ENCODE measurements at regions not wholly inside any gene's neighbourhood (a gene's known extent, or its start where the extent isn't known, plus 50 kb on each side); places are given as distances from the start of the nearest gene placed in this dataset.

DNA sequence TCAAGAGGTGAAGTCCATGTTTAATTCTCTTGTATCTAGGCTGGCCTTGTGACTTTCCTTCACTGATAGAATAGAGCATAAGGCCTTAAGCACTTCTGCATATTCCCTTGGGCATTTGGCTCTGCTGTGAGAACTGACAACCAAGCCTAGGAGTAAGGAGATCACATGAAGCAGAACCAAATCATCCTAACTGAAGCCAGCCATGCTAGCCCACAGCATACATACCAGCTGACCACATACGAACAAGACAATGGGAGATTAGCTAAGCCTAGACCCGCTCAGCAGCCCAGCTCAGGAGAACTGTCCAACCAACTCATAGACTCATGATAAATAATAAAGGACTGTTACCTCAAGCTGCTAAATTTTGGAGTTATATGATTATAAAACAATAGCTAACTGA, 114.6 kb upstream of the NEK7 start:
- no peak for ATAC-seq
- no peaks in the 10 kb centered on the region for H3K4me1 ChIP-seq
- DNase-seq = no peak
- WGBS, 3 donors = 67 to 80% (median 78%) methylated on average over 2 of the region's 2 CpGs
- H3K27ac ChIP-seq = no peak overlapping the region
- intact Hi-C loops (cut with DNase I) = no loop called here
- no peaks in the 10 kb centered on the region for H3K9me3 ChIP-seq
- H3K4me3 ChIP-seq = no peak overlapping the region
- no peaks in the 10 kb centered on the region for H3K36me3 ChIP-seq (ENCODE audit: insufficient read depth in 1 of 2, low read depth in 1 of 2)
- TF ChIP-seq, protein P1, sequence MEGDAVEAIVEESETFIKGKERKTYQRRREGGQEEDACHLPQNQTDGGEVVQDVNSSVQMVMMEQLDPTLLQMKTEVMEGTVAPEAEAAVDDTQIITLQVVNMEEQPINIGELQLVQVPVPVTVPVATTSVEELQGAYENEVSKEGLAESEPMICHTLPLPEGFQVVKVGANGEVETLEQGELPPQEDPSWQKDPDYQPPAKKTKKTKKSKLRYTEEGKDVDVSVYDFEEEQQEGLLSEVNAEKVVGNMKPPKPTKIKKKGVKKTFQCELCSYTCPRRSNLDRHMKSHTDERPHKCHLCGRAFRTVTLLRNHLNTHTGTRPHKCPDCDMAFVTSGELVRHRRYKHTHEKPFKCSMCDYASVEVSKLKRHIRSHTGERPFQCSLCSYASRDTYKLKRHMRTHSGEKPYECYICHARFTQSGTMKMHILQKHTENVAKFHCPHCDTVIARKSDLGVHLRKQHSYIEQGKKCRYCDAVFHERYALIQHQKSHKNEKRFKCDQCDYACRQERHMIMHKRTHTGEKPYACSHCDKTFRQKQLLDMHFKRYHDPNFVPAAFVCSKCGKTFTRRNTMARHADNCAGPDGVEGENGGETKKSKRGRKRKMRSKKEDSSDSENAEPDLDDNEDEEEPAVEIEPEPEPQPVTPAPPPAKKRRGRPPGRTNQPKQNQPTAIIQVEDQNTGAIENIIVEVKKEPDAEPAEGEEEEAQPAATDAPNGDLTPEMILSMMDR (IDR thresholded peaks at IDR 0.05) = no peak
- H3K27me3 ChIP-seq (ENCODE audit: insufficient read depth in 3 of 3, low read length in 2 of 3) = no peaks in the 10 kb centered on the region

DNA sequence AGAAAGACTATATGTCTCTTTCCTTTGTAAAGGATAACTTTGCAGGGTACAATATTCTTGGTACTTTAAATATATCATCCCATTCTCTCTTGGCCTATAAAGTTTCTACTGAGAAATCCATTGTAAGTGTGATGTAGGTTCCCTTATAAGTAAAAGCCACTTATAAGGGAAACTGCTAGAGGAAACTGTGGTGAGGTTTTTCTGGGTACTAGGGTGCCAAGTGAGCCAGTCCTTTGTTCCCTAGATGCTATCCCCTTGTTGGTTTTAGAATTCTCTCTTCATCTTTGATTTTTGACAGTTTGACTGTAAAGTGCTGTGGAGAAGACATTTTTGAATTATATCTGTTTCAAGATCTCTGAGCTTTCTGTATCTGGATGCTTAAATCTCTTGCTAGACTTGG, 108.9 kb upstream of the NEK7 start:
- H3K9me3 ChIP-seq = no peaks in the 10 kb centered on the region
- no peaks in the 10 kb centered on the region for H3K4me1 ChIP-seq
- ATAC-seq (no peak), DNase-seq (no peak)
- no peaks in the 10 kb centered on the region for H3K27me3 ChIP-seq (ENCODE audit: insufficient read depth in 3 of 3, low read length in 2 of 3)
- TF ChIP-seq, protein P1 (IDR thresholded peaks at IDR 0.05) = no peak
- no peaks in the 10 kb centered on the region for H3K36me3 ChIP-seq (ENCODE audit: insufficient read depth in 1 of 2, low read depth in 1 of 2)
- no peak overlapping the region for H3K4me3 ChIP-seq
- intact Hi-C loops (cut with DNase I) = no loop called here
- no peak overlapping the region for H3K27ac ChIP-seq

GRCh38 chr1:198054510-198054909, 102.3 kb upstream of the NEK7 start:
- TF ChIP-seq, protein P1 (IDR thresholded peaks at IDR 0.05) = no peak
- 94 to 96% (median 94%) methylated on average over 3 of the region's 3 CpGs for WGBS, 3 donors
- H3K27me3 ChIP-seq (ENCODE audit: insufficient read depth in 3 of 3, low read length in 2 of 3) = no peaks in the 10 kb centered on the region
- no peaks in the 10 kb centered on the region for H3K9me3 ChIP-seq
- no peak overlapping the region for H3K27ac ChIP-seq
- DNase-seq (no peak), ATAC-seq (no peak)
- H3K4me1 ChIP-seq = no peaks in the 10 kb centered on the region
- H3K4me3 ChIP-seq = no peak overlapping the region
- intact Hi-C loops (cut with DNase I) = no loop called here
- no peaks in the 10 kb centered on the region for H3K36me3 ChIP-seq (ENCODE audit: insufficient read depth in 1 of 2, low read depth in 1 of 2)

DNA sequence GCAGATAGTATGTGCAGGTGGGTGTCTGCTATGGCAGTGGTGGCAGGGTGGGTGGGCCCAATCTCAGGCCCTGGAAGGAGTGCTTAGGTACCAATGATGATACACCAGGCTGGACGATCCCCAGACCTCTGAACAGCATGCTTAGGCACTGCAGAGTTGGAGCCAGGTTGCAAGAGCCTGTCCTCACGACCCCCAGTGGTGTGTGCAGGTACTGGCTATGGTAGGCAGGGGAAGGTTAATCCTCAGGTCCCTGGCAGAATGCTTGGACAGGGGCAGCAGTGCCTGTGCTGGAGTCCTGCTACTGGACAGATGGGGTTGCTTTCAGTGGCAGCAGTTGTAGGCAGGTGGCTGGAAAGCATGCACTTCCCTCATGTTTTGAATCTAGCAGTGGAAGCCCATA, 100.5 kb upstream of the NEK7 start:
- no peak for ATAC-seq
- intact Hi-C loops (cut with DNase I) = no loop called here
- no peaks in the 10 kb centered on the region for H3K9me3 ChIP-seq

DNA sequence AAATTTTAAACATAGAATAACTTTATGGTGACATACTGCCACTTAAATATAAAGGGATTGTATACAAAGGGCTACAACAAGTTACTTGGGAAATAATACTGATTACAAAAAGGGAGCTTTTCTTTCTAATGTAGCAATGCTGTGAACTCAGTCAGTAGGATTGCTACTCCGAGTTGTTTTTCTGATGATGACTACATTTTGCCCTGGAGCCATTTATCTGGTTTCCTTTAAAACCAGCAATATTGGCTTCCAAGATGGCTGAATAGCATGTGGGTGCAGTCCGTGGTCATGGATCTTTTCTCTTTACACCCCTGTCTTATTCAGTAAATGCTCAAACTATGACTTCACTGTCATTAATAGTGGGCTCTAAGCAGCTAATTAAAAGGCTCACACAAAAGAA, 92.6 kb upstream of the NEK7 start:
- Histone ChIP-seq H3K4me3 (no peak overlapping the region), H3K4me1 (no peaks in the 10 kb centered on the region), H3K27ac (no peak overlapping the region), H3K27me3 (ENCODE audit: insufficient read depth in 3 of 3, low read length in 2 of 3) (no peaks in the 10 kb centered on the region), H3K9me3 (no peaks in the 10 kb centered on the region), H3K36me3 (ENCODE audit: insufficient read depth in 1 of 2, low read depth in 1 of 2) (no peaks in the 10 kb centered on the region)
- DNase-seq (no peak), ATAC-seq (no peak)
- TF ChIP-seq, protein P1 (IDR thresholded peaks at IDR 0.05) = no peak
- intact Hi-C loops (cut with DNase I) = no loop called here
- WGBS, 3 donors = 75 to 81% (median 78%) methylated on average over 2 of the region's 2 CpGs

More for the DNA sequence above, 100.5 kb upstream of the NEK7 start:
- TF ChIP-seq, protein P1 (IDR thresholded peaks at IDR 0.05) = no peak
- Histone ChIP-seq H3K36me3 (ENCODE audit: insufficient read depth in 1 of 2, low read depth in 1 of 2) (no peaks in the 10 kb centered on the region), H3K27ac (no peak overlapping the region), H3K4me1 (no peaks in the 10 kb centered on the region), H3K4me3 (no peak overlapping the region), H3K27me3 (ENCODE audit: insufficient read depth in 3 of 3, low read length in 2 of 3) (no peaks in the 10 kb centered on the region)
- no peak for DNase-seq
- WGBS, 3 donors = 28 to 39% (median 32%) methylated on average over 2 of the region's 2 CpGs
